ENCODE measurements at regions not wholly inside any gene's neighbourhood (a gene's known extent, or its start where the extent isn't known, plus 50 kb on each side); places are given as distances from the start of the nearest gene placed in this dataset.
A peak's percentile ranks its signal among the peaks of the same experiment; 100 is the strongest.

GRCh38 chr7:32323712-32324111 is 166.5 kb downstream of the LSM5 start:
- no peak overlapping the region for H3K4me3 ChIP-seq (ENCODE audit: low read depth, low read length)
- DNase-seq (ENCODE audit: low read depth): no peak
- TF ChIP-seq, protein P1, sequence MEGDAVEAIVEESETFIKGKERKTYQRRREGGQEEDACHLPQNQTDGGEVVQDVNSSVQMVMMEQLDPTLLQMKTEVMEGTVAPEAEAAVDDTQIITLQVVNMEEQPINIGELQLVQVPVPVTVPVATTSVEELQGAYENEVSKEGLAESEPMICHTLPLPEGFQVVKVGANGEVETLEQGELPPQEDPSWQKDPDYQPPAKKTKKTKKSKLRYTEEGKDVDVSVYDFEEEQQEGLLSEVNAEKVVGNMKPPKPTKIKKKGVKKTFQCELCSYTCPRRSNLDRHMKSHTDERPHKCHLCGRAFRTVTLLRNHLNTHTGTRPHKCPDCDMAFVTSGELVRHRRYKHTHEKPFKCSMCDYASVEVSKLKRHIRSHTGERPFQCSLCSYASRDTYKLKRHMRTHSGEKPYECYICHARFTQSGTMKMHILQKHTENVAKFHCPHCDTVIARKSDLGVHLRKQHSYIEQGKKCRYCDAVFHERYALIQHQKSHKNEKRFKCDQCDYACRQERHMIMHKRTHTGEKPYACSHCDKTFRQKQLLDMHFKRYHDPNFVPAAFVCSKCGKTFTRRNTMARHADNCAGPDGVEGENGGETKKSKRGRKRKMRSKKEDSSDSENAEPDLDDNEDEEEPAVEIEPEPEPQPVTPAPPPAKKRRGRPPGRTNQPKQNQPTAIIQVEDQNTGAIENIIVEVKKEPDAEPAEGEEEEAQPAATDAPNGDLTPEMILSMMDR (conservative IDR thresholded peaks at IDR 0.05; ENCODE audit: low read depth, low read length): no peak

DNA sequence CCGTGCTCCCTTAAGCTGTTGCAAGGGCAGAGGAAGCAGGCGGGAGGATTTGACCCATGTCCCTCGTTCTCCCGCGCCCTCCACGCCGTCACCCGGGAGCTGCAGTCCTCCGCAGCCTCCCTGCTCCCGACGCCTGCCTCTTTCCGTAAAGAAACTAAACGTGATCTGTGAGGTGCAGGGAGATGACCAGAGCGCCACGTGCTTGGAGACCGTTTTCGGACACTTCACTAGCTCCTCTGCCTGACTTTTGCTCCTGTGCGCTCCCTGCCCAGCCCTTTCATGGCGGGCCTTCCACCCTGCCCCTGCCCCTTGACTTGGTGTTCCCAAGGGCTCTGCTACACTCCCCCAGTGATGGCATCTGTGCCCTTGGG is 171.2 kb downstream of the LSM5 start:
- H3K4me3 ChIP-seq (ENCODE audit: low read depth, low read length): no peak overlapping the region
- TF ChIP-seq, protein P1 (conservative IDR thresholded peaks at IDR 0.05; ENCODE audit: low read depth, low read length): no peak

GRCh38 chr7:32318300-32319011 is 171.7 kb downstream of the LSM5 start:
- TF ChIP-seq, protein P1 (conservative IDR thresholded peaks at IDR 0.05; ENCODE audit: low read depth, low read length): no peak
- DNase-seq (ENCODE audit: low read depth): no peak
- H3K4me3 ChIP-seq (ENCODE audit: low read depth, low read length): no peak overlapping the region

More for the DNA sequence above, 171.2 kb downstream of the LSM5 start:
- DNase-seq (ENCODE audit: low read depth): no peak

DNA sequence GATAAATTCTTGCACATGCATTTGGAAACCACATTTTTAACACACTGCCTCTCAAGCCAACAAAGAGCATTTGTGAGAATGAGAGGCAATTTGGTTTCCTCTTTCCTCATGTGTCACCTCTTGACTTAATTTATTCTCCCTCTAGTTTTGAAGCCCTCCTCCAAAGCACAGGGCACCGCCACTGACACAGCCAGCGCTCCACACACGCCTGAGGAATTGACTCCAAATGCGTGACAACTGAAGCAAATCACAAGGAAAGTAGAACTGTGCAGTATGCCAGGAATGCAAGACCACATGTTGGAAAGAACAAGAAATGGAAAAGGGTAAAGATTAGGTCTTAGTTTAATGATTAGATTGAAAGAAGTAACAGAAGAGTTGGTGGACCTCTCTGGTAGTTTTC is 173.3 kb downstream of the LSM5 start:
- no peak for DNase-seq (ENCODE audit: low read depth)
- TF ChIP-seq, protein P1 (conservative IDR thresholded peaks at IDR 0.05; ENCODE audit: low read depth, low read length): no peak
- H3K4me3 ChIP-seq (ENCODE audit: low read depth, low read length): no peak overlapping the region

GRCh38 chr7:32314761-32315160 is 175.4 kb downstream of the LSM5 start:
- H3K4me3 ChIP-seq (ENCODE audit: low read depth, low read length): no peak overlapping the region
- DNase-seq (ENCODE audit: low read depth): no peak
- TF ChIP-seq, protein P1 (conservative IDR thresholded peaks at IDR 0.05; ENCODE audit: low read depth, low read length): no peak

DNA sequence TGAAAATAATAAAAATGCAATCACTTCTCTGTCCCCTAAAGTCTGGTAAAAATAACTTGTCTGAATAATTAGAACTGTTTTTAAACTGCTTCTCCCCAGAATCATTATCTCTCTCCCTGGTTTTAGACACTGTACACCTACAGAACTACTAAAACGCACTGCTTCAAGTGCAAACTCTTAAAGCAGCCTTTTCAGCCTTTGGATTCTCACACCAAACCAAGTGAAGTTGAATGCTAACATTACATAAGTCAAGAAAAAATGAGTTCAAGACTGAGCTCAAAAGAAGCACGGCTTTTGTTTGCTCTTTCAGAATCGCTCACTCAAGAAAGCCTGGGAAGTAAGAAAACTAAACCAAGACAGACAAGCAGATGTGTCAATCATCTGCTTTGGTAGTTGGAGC is 188.8 kb downstream of the LSM5 start:
- TF ChIP-seq, protein P1 (conservative IDR thresholded peaks at IDR 0.05; ENCODE audit: low read depth, low read length): no peak

DNA sequence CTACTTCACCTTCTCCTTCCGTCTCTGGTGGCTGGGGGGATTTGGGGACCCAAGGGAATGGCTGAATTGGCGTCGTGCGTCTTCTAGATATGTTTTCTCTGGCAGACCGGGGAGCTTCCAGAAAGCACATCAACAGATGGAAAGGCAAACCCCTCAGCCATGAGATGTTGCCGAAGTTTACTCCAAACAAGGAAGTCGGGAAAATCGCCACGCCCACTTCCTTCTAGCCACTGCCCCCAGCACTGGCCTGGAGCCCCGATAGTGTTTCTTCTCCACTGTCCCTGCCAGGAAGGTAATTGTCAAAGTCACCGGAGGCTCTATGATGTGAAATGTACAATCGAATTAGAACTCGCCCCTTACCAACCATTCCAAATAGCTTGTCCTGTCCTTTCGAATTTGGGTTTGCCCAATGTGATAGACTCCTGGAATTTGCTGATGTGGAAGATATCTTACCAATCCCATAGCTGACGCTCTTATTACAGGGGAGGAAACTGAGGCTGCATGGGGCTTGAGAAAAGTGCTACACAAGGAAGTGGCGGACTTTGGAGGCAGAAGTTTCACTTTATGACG is 191.0 kb downstream of the LSM5 start:
- H3K4me3 ChIP-seq (ENCODE audit: low read depth, low read length): peak overlapping the region; percentile 18
- no peak for DNase-seq (ENCODE audit: low read depth)
- TF ChIP-seq, protein P1 (conservative IDR thresholded peaks at IDR 0.05; ENCODE audit: low read depth, low read length): no peak

More for the DNA sequence above, 188.8 kb downstream of the LSM5 start:
- no peak for DNase-seq (ENCODE audit: low read depth)
- H3K4me3 ChIP-seq (ENCODE audit: low read depth, low read length): no peak overlapping the region
